D721Med (cell line): ENCODE measurements at regions not wholly inside any gene's neighbourhood (a gene's known extent, or its start where the extent isn't known, plus 50 kb on each side); places are given as distances from the start of the nearest gene placed in this dataset.

Source experiments
- DNase-seq: peaks from one replicate; pipeline ENCODE4 v3.0.0; 2011; ENCODE audit warnings: low spot score; ENCODE audit not compliant: insufficient read length
- FAIRE-seq: peaks from 2 replicates; lab custom pipeline; 2011; peaks lifted over from hg19 to GRCh38; lab: Jason Lieb, UNC
- CTCF ChIP-seq: IDR thresholded peaks from 2 replicates; pipeline ENCODE4 v1.5.1; 2012; ENCODE audit warnings: mild to moderate bottlenecking, control low read depth; ENCODE audit not compliant: insufficient read depth; ENCODE audit errors: missing control alignments

GRCh38 chr2:81077396-81077795, 772.8 kb upstream of the LRRTM1 start:
- FAIRE-seq (no peak), DNase-seq (no peak)
- TF ChIP-seq CTCF: no peak

DNA sequence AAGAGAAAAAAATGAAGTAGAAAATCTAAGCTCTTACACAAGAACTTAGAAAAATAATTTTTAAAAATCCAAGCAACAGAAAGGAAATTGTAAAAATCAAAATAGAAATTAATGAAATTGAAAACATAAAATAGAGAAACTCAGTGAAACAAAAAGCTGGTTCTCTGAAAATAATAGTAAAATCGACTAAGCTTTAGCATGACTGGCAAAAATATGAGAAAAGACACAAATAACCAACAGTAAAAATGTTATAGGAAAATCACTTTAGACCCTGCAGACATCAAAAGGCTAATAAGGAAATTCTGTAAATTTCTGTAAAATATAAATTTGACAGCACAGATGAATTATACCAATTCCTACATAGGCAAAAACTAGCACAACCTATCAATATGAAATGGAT, 768.9 kb upstream of the LRRTM1 start:
- DNase-seq (no peak), FAIRE-seq (no peak)
- no peak for TF ChIP-seq CTCF

DNA sequence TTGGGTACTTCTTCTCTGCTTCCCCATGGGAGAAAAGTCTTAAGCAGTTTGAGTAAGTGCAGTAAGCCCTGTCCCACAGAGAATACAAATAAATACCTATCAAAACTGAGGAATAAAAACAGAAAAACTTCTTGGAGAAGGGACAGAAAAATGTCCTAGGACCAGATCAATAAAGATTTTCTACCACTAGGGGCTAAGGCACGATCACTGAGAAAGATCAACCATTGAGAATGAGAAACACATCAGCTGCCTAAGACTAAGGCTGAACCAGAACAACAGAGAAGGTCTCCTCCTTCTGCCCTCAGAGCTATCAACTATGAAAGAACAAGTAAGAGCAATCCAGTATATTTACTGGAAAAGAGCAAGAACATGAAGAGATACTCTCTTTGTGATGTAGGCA, 763.6 kb upstream of the LRRTM1 start:
- no peak for FAIRE-seq
- TF ChIP-seq CTCF: no peak
- no peak for DNase-seq

- no peak for FAIRE-seq
These were observed 756.5 kb upstream of the LRRTM1 start for GRCh38 chr2:81061016-81061415.

DNA sequence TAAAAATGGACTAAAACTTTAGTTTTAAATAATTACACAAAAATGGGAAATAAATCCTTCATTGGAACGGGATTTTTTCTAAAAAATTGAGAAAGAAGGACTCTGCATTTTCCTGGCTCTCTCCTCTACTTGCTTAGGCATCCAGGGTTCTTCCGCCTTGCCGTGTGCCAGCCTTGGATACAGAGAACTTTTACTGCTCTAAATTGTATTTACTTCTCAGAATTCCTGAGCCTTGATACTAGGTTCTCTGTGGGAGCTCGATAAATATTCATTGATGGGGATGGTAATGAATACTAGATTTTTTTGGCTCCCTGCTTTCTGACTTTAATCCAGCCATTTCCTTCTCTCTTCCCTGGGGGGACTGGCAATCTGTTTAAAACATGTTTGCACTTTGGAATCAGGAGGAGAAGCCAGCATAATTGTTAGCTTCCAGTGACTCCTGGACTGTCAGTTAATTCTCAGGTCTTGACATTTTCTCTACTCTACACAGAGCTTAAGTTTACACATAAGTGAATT, 746.1 kb upstream of the LRRTM1 start:
- no peak for FAIRE-seq

More at GRCh38 chr2:81061016-81061415, 756.5 kb upstream of the LRRTM1 start:
- TF ChIP-seq CTCF: no peak
- no peak for DNase-seq

GRCh38 chr2:81043681-81044080, 739.1 kb upstream of the LRRTM1 start:
- TF ChIP-seq CTCF: no peak
- FAIRE-seq: no peak
- DNase-seq: no peak

More for the DNA sequence above, 746.1 kb upstream of the LRRTM1 start:
- DNase-seq: no peak
- TF ChIP-seq CTCF: no peak

- TF ChIP-seq CTCF: peak; percentile 45
- no peak for DNase-seq
- no peak for FAIRE-seq
These were observed 702.6 kb upstream of the LRRTM1 start for GRCh38 chr2:81007104-81007503.
